ENCODE measurements at regions not wholly inside any gene's neighbourhood (a gene's known extent, or its start where the extent isn't known, plus 50 kb on each side); places are given as distances from the start of the nearest gene placed in this dataset.

- intact Hi-C loops (cut with micrococcal nuclease) = no loop called here
These were observed 601.4 kb upstream of the IGFBP3 start for GRCh38 chr7:46522354-46522906.

GRCh38 chr7:46518713-46519112 lies 597.6 kb upstream of the IGFBP3 start:
- intact Hi-C loops (cut with micrococcal nuclease) = no loop called here

- intact Hi-C loops (cut with micrococcal nuclease) = no loop called here
These were observed 594.9 kb upstream of the IGFBP3 start for GRCh38 chr7:46515844-46516590.

- intact Hi-C loops (cut with micrococcal nuclease) = no loop called here
These were observed 592.4 kb upstream of the IGFBP3 start for GRCh38 chr7:46513447-46513848.

- intact Hi-C loops (cut with micrococcal nuclease) = no loop called here
These were observed 591.9 kb upstream of the IGFBP3 start for GRCh38 chr7:46512891-46513413.

- intact Hi-C loops (cut with micrococcal nuclease) = no loop called here
These were observed 590.6 kb upstream of the IGFBP3 start for GRCh38 chr7:46511442-46512215.

GRCh38 chr7:46508583-46508982 lies 587.5 kb upstream of the IGFBP3 start:
- intact Hi-C loops (cut with micrococcal nuclease) = no loop called here

- intact Hi-C loops (cut with micrococcal nuclease) = no loop called here
These were observed 586.5 kb upstream of the IGFBP3 start for GRCh38 chr7:46507560-46507959.

GRCh38 chr7:46494441-46494840 lies 573.4 kb upstream of the IGFBP3 start:
- intact Hi-C loops (cut with micrococcal nuclease) = no loop called here

GRCh38 chr7:46494028-46494427 lies 573.0 kb upstream of the IGFBP3 start:
- intact Hi-C loops (cut with micrococcal nuclease) = no loop called here

- intact Hi-C loops (cut with micrococcal nuclease) = no loop called here
These were observed 572.1 kb upstream of the IGFBP3 start for GRCh38 chr7:46493196-46493595.

- intact Hi-C loops (cut with micrococcal nuclease) = no loop called here
These were observed 571.4 kb upstream of the IGFBP3 start for GRCh38 chr7:46492466-46492865.

GRCh38 chr7:46490406-46490805 lies 569.3 kb upstream of the IGFBP3 start:
- intact Hi-C loops (cut with micrococcal nuclease) = no loop called here

- intact Hi-C loops (cut with micrococcal nuclease) = no loop called here
These were observed 568.0 kb upstream of the IGFBP3 start for GRCh38 chr7:46489106-46489505.

- intact Hi-C loops (cut with micrococcal nuclease) = no loop called here
These were observed 567.5 kb upstream of the IGFBP3 start for GRCh38 chr7:46488607-46489006.

GRCh38 chr7:46486256-46487206 lies 565.5 kb upstream of the IGFBP3 start:
- intact Hi-C loops (cut with micrococcal nuclease) = no loop called here

GRCh38 chr7:46485481-46486065 lies 564.5 kb upstream of the IGFBP3 start:
- intact Hi-C loops (cut with micrococcal nuclease) = no loop called here

GRCh38 chr7:46484906-46485305 lies 563.8 kb upstream of the IGFBP3 start:
- intact Hi-C loops (cut with micrococcal nuclease) = no loop called here

- intact Hi-C loops (cut with micrococcal nuclease) = no loop called here
These were observed 559.5 kb upstream of the IGFBP3 start for GRCh38 chr7:46480619-46481018.

GRCh38 chr7:46479680-46480079 lies 558.6 kb upstream of the IGFBP3 start:
- intact Hi-C loops (cut with micrococcal nuclease) = no loop called here

GRCh38 chr7:46478046-46478445 lies 557.0 kb upstream of the IGFBP3 start:
- intact Hi-C loops (cut with micrococcal nuclease) = no loop called here

All from T-helper 2 cell treated with Interferon-gamma antibody and Interleukin-4, amounts not matched to agents 100 ng/mL and 5 ng/mL, for 36 hours (primary cell).